Heart right ventricle (tissue), 16 donors: ENCODE measurements at regions not wholly inside any gene's neighbourhood (a gene's known extent, or its start where the extent isn't known, plus 50 kb on each side); places are given as distances from the start of the nearest gene placed in this dataset.
"Not testable (repeated sequence)": the region's sequence is repeated elsewhere in the genome, so short reads cannot be mapped to it uniquely, and the experiment has no call there.

Experiments used
- ATAC-seq, 8 donors: fragments of 200-7000 bp; cut with Tn5 transposase; one replicate each; pipeline ENCODE4 v1.9.1; 2020; ENCODE audit warnings: mild to moderate bottlenecking in 8 of 8, moderate library complexity in 8 of 8, moderate number of reproducible peaks in 1 of 8
- DNase-seq, 2 donors: peaks; one replicate each; pipeline ENCODE4 v3.0.0-alpha.2; 2020
- H3K27ac ChIP-seq, 10 donors: fragments of 200-600 bp; sonication (generic) in 2 of 10; one replicate each; pipeline versions ENCODE4 v1.5.0 to v1.8.0; 2020 to 2022; ENCODE audit warnings: mild to moderate bottlenecking in 3 of 10
- H3K27me3 ChIP-seq, 7 donors: fragments of 200-600 bp; one replicate each; pipeline ENCODE4 v1.8.0; 2021 to 2022; ENCODE audit warnings: mild to moderate bottlenecking in 2 of 7
- H3K36me3 ChIP-seq, 9 donors: fragments of 200-600 bp; sonication (generic) in 1 of 9; one replicate each; pipeline versions ENCODE4 v1.5.0 to v1.8.0; 2020 to 2022; ENCODE audit warnings: mild to moderate bottlenecking in 2 of 9
- H3K4me1 ChIP-seq, 9 donors: fragments of 200-600 bp; sonication (generic) in 1 of 9; one replicate each; pipeline versions ENCODE4 v1.5.0 to v1.8.0; 2020 to 2022; ENCODE audit warnings: mild to moderate bottlenecking in 4 of 9
- H3K4me3 ChIP-seq, 10 donors: fragments of 200-600 bp; sonication (generic) in 2 of 10; one replicate each; pipeline versions ENCODE4 v1.5.0 to v1.8.0; 2020 to 2022; ENCODE audit warnings: mild to moderate bottlenecking in 7 of 10, moderate library complexity in 2 of 10
- H3K9me3 ChIP-seq, 11 donors: fragments of 200-600 bp in 10 of 11; sonication (generic) in 2 of 11; one replicate each; pipeline versions ENCODE4 v1.5.0 to v1.8.0; 2013 to 2022; ENCODE audit warnings: mild to moderate bottlenecking in 2 of 11, control low read depth in 1 of 11, moderate library complexity in 1 of 11
- WGBS, 2 donors: extraction: QIAGEN DNeasy Blood & Tissue Kit; methylation state at CpG; one replicate each; pipeline ENCODE4 v1.1.7; 2013; ENCODE audit warnings: inconsistent platforms in 1 of 2; 5-methylcytosine and 5-hydroxymethylcytosine counted together
- intact Hi-C, 10 donors: fragments of 100-400 bp; cut with DNase I; formaldehyde crosslinking; loops; one replicate each; pipeline versions ENCODE4 v1.11.1 to v1.14.2; 2022
- TF ChIP-seq, protein P1 (sequence below), 9 donors: fragments of 200-600 bp; sonication (generic) in 2 of 9; IDR thresholded peaks; one replicate each; pipeline versions ENCODE4 v1.5.0 to v1.8.0; 2021 to 2022; ENCODE audit warnings: antibody characterized with exemption in 9 of 9, mild to moderate bottlenecking in 5 of 9, moderate library complexity in 1 of 9
- donor health status: Arrhythmogenic right ventricular cardiomyopathy.
- donor health status: ischemic (EF 13 %, LVEDD 7.1; RV severe dilation, severe dysfunction).
- donor health status: healthy with polysubstance abuse.
- donor health status: DM: no; HTN: yes; CAD: no.
- donor health status: DM: no; HTN: no; CAD: no.
- donor health status: ischemic (EF 25% LVEDD 6.9; RV normal size, moderate dysfunction).
- donor health status: ischemic (EF 25% LVEDD 5.7; RV mildly dilated, moderate dysfunction).
- donor health status: healthy.
- donor health status: DM: yes; HTN: yes; CAD: no.
- donor health status: Ischemic cardiomyopathy.
- donor health status: ischemic (EF 35%, LVEDD 5.7; RV mildly dilated, moderate dysfunction).
- donor health status: nonischemic (EF 11% LVEDD 7.7; RV severe dilation, severe dysfunction).
- donor health status: DM: yes; HTN: yes; CAD: no.
- donor health status: PGD.
- donor health status: ischemic (EF 29% LVEDD 5.4; RV normal size, mild dysfunction).
- donor health status: nonischemic (EF 23%, LVEDD 6.1; RV moderate dilation, normal function).

DNA sequence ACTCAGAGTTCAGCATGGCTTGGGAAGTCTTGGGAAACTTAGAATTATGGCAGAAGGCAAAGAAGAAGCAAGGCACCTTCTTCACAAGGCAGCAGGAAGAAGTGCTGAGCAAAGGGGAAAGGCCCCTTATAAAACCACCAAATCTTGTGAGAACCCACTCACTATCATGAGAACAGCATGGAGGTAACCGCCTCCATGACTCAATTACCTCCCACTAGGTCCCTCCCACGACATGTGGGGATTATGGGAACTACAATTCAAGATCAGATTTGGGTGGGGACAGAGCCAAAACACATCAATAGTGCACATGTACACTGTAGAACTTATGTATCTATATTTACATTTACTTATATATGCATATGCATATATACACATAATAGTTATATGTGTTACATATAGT lies 565.3 kb upstream of the NR2F2 start:
- Histone ChIP-seq H3K9me3 (no peaks in the 10 kb centered on the region), H3K4me3 (no peak overlapping the region), H3K27me3 (no peaks in the 10 kb centered on the region), H3K4me1 (no peaks in the 10 kb centered on the region), H3K36me3 (no peaks in the 10 kb centered on the region), H3K27ac (no peak overlapping the region)
- TF ChIP-seq, protein P1, sequence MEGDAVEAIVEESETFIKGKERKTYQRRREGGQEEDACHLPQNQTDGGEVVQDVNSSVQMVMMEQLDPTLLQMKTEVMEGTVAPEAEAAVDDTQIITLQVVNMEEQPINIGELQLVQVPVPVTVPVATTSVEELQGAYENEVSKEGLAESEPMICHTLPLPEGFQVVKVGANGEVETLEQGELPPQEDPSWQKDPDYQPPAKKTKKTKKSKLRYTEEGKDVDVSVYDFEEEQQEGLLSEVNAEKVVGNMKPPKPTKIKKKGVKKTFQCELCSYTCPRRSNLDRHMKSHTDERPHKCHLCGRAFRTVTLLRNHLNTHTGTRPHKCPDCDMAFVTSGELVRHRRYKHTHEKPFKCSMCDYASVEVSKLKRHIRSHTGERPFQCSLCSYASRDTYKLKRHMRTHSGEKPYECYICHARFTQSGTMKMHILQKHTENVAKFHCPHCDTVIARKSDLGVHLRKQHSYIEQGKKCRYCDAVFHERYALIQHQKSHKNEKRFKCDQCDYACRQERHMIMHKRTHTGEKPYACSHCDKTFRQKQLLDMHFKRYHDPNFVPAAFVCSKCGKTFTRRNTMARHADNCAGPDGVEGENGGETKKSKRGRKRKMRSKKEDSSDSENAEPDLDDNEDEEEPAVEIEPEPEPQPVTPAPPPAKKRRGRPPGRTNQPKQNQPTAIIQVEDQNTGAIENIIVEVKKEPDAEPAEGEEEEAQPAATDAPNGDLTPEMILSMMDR (IDR thresholded peaks at IDR 0.05): no peak
- WGBS, 2 donors: 89 to 94% methylated on average over 2 of the region's 2 CpGs
- DNase-seq (no peak), ATAC-seq (no peak)
- intact Hi-C loops: no loop called here

DNA sequence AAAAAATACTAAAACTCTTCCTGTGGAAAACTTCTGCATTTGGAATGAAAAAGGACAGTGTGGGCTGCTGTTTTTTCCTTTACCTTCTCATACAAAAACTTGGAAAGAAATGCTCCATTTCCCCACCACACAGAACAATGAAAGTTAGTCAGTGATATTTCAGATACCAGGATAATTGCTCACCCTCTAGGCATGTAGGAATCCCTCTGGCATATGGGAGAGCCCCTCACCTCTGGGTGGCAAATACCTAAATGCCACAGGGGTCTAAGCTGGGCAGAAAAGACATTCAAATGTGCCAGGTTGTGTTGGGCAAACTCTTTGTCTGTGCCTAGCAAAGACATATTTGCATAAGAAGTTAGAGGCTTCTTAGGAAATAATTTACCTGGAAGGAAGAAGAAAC lies 560.3 kb upstream of the NR2F2 start:
- DNase-seq (no peak), ATAC-seq (no peak)
- TF ChIP-seq, protein P1 (IDR thresholded peaks at IDR 0.05): no peak
- Histone ChIP-seq H3K4me3 (no peak overlapping the region), H3K27me3 (no peaks in the 10 kb centered on the region), H3K9me3 (no peaks in the 10 kb centered on the region), H3K27ac (no peak overlapping the region), H3K36me3 (no peaks in the 10 kb centered on the region), H3K4me1 (no peaks in the 10 kb centered on the region)
- intact Hi-C loops: loop anchor here in 1 of 10 donors (5.0 kb wide), 1 partner anchor 48 kb away; no protein-coding TSS in a partner anchor

DNA sequence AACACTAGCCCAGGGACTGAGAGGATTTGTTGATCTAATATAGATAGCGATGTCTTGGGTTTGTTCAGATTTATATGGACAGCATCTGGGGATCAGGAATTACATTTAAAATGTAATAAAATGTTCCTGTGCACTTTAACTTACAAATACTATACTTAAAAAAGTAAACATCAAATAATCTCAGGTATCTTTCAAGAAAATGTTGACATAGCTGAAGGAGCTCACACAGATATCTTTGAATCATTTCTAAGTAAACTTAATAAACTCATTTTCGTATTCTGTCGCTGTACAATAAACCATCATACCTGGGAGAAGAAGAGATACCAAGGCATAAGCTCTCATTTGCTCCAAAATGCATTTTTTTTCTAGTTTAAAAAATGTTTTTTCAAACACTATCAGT lies 557.5 kb upstream of the NR2F2 start:
- no peaks in the 10 kb centered on the region for H3K9me3 ChIP-seq
- intact Hi-C loops: loop anchor here in 1 of 10 donors (5.0 kb wide), 1 partner anchor 51 kb away; no protein-coding TSS in a partner anchor
- no peak overlapping the region for H3K4me3 ChIP-seq
- no peak overlapping the region for H3K27ac ChIP-seq
- TF ChIP-seq, protein P1 (IDR thresholded peaks at IDR 0.05): no peak
- DNase-seq (no peak), ATAC-seq (no peak)
- H3K36me3 ChIP-seq: no peaks in the 10 kb centered on the region
- WGBS, 2 donors: 91 to 97% methylated on average over 3 of the region's 3 CpGs
- no peaks in the 10 kb centered on the region for H3K27me3 ChIP-seq
- no peaks in the 10 kb centered on the region for H3K4me1 ChIP-seq

DNA sequence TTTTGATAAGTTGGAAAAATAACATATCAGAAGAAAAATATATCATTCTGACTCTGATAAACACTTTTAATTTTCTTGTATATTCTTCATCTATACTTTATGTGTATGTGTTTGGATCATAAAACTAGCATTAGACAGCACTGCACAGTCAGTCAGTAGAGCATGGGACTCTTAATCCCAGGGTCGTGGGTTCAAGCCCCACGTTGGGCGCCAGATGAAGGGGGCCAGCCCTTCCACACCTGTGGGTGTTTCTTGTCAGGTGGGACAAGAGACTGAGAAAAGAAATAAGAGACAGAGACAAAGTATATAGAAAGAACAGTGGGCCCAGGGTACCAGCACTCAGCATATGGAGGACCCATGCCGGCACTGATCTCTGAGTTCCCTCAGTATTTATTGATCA lies 546.0 kb upstream of the NR2F2 start:
- H3K9me3 ChIP-seq: peaks cover 0 to 74% (median 26%) of the 10 kb centered on the region in 11 donors
- TF ChIP-seq, protein P1 (IDR thresholded peaks at IDR 0.05): no peak
- no peak overlapping the region for H3K4me3 ChIP-seq
- 91 to 94% methylated on average over 4 of the region's 4 CpGs for WGBS, 2 donors
- no peaks in the 10 kb centered on the region for H3K27me3 ChIP-seq
- ATAC-seq: no peak
- H3K36me3 ChIP-seq: no peaks in the 10 kb centered on the region
- no peak overlapping the region for H3K27ac ChIP-seq
- intact Hi-C loops: no loop called here
- DNase-seq: no peak
- H3K4me1 ChIP-seq: no peaks in the 10 kb centered on the region

DNA sequence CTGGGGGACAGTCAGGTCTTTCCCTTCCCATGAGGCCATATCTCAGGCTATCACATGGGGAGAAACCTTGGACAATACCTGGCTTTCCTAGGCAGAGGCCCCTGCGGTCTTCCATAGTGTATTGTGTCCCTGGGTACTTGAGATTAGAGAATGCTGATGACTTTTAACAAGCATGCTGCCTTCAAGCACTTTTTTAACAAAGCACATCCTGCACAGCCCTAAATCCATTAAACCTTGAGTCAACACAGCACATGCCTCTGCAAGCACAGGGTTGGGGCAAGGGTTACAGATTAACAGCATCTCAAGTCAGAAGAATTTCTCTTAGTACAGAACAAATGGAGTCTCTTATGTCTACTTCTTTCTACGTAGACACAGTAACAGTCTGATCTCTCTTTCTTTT lies 545.2 kb upstream of the NR2F2 start:
- intact Hi-C loops: not testable (repeated sequence)

More for the DNA sequence above, 545.2 kb upstream of the NR2F2 start:
- not testable (repeated sequence) for DNase-seq, H3K36me3 ChIP-seq, H3K4me3 ChIP-seq, H3K27me3 ChIP-seq, H3K4me1 ChIP-seq, ATAC-seq, H3K27ac ChIP-seq
- peaks cover 0 to 74% (median 26%) of the 10 kb centered on the region in 11 donors for H3K9me3 ChIP-seq
- WGBS, 2 donors: 93 to 96% methylated on average over 2 of the region's 2 CpGs
